Activated naive CD4-positive, alpha-beta T cell treated with anti-CD3 and anti-CD28 coated beads for 36 hours (primary cell): ENCODE measurements at regions not wholly inside any gene's neighbourhood (a gene's known extent, or its start where the extent isn't known, plus 50 kb on each side); places are given as distances from the start of the nearest gene placed in this dataset.

ENCODE experiments used
- CTCF ChIA-PET: fragments of 350-600 bp; sonication (Branson Sonifier 250); formaldehyde crosslinking; loops from one replicate; lab custom pipeline; 2021; ENCODE audit warnings: antibody characterized with exemption; lab: Charles Lee
- DNase-seq: peaks from one replicate; pipeline ENCODE4 v3.0.0-alpha.2; 2020
- H3K27ac Mint-ChIP-seq: one replicate; pipeline ENCODE4 v1.8.0; 2021; ENCODE audit warnings: mild to moderate bottlenecking, mixed read lengths
- H3K27me3 Mint-ChIP-seq: one replicate; pipeline ENCODE4 v1.8.0; 2021; ENCODE audit warnings: low read depth, mixed read lengths
- H3K36me3 Mint-ChIP-seq: one replicate; pipeline ENCODE4 v1.8.0; 2021; ENCODE audit warnings: low read depth, mixed read lengths
- H3K4me1 Mint-ChIP-seq: one replicate; pipeline ENCODE4 v1.8.0; 2021; ENCODE audit warnings: low read depth, mixed read lengths
- H3K4me3 Mint-ChIP-seq: one replicate; pipeline ENCODE4 v1.8.0; 2021; ENCODE audit warnings: mild to moderate bottlenecking, moderate library complexity, mixed read lengths
- H3K9me3 Mint-ChIP-seq: one replicate; pipeline ENCODE4 v1.8.0; 2021; ENCODE audit warnings: mixed read lengths
- intact Hi-C: fragments of 100-400 bp; cut with micrococcal nuclease; formaldehyde crosslinking; loops from one replicate; pipeline ENCODE4 v1.15.1; 2023

GRCh38 chr4:13054420-13054970, 429.6 kb downstream of the RAB28 start:
- Mint-ChIP-seq H3K4me1 (no peaks in the 10 kb centered on the region), H3K27me3 (no peaks in the 10 kb centered on the region), H3K9me3 (no peaks in the 10 kb centered on the region), H3K27ac (no peak overlapping the region), H3K4me3 (no peak overlapping the region), H3K36me3 (no peaks in the 10 kb centered on the region)
- DNase-seq, result no peak
- intact Hi-C loops, result no loop called here
- CTCF ChIA-PET, result no interaction called here

GRCh38 chr4:13047591-13047990, 436.5 kb downstream of the RAB28 start:
- no peak overlapping the region for H3K4me3 Mint-ChIP-seq
- H3K9me3 Mint-ChIP-seq, result peaks cover 5% of the 10 kb centered on the region
- no peak overlapping the region for H3K27ac Mint-ChIP-seq
- no peak for DNase-seq
- H3K27me3 Mint-ChIP-seq, result no peaks in the 10 kb centered on the region
- no peaks in the 10 kb centered on the region for H3K4me1 Mint-ChIP-seq
- H3K36me3 Mint-ChIP-seq, result peaks cover 2% of the 10 kb centered on the region
- CTCF ChIA-PET, result no interaction called here
- intact Hi-C loops, result no loop called here

GRCh38 chr4:13036841-13037240, 447.3 kb downstream of the RAB28 start:
- no peaks in the 10 kb centered on the region for H3K4me1 Mint-ChIP-seq
- intact Hi-C loops, result no loop called here
- H3K4me3 Mint-ChIP-seq, result no peak overlapping the region
- H3K9me3 Mint-ChIP-seq, result no peaks in the 10 kb centered on the region
- no peak for DNase-seq
- H3K27ac Mint-ChIP-seq, result no peak overlapping the region
- H3K27me3 Mint-ChIP-seq, result peaks cover 3% of the 10 kb centered on the region
- no peaks in the 10 kb centered on the region for H3K36me3 Mint-ChIP-seq
- CTCF ChIA-PET, result no interaction called here

GRCh38 chr4:13032936-13033335, 451.2 kb downstream of the RAB28 start:
- no peaks in the 10 kb centered on the region for H3K36me3 Mint-ChIP-seq
- H3K4me1 Mint-ChIP-seq, result no peaks in the 10 kb centered on the region
- no peak for DNase-seq
- no peak overlapping the region for H3K4me3 Mint-ChIP-seq
- CTCF ChIA-PET, result no interaction called here
- no peaks in the 10 kb centered on the region for H3K27me3 Mint-ChIP-seq
- no peaks in the 10 kb centered on the region for H3K9me3 Mint-ChIP-seq
- intact Hi-C loops, result no loop called here
- H3K27ac Mint-ChIP-seq, result no peak overlapping the region

- H3K36me3 Mint-ChIP-seq, result no peaks in the 10 kb centered on the region
- H3K27ac Mint-ChIP-seq, result no peak overlapping the region
- intact Hi-C loops, result no loop called here
- no peak overlapping the region for H3K4me3 Mint-ChIP-seq
- no peak for DNase-seq
- H3K4me1 Mint-ChIP-seq, result no peaks in the 10 kb centered on the region
- H3K27me3 Mint-ChIP-seq, result no peaks in the 10 kb centered on the region
- peaks cover 8% of the 10 kb centered on the region for H3K9me3 Mint-ChIP-seq
- CTCF ChIA-PET, result no interaction called here
These were observed 459.7 kb downstream of the RAB28 start for GRCh38 chr4:13024147-13025105.

GRCh38 chr4:13007802-13008470, 476.2 kb downstream of the RAB28 start:
- Mint-ChIP-seq H3K4me1 (no peaks in the 10 kb centered on the region), H3K27me3 (peaks cover 6% of the 10 kb centered on the region), H3K4me3 (no peak overlapping the region), H3K27ac (no peak overlapping the region), H3K9me3 (no peaks in the 10 kb centered on the region), H3K36me3 (no peaks in the 10 kb centered on the region)
- no peak for DNase-seq
- intact Hi-C loops, result no loop called here
- CTCF ChIA-PET, result no interaction called here

GRCh38 chr4:12993923-12994322, 490.2 kb downstream of the RAB28 start:
- Mint-ChIP-seq H3K27ac (no peak overlapping the region), H3K36me3 (no peaks in the 10 kb centered on the region), H3K4me1 (no peaks in the 10 kb centered on the region), H3K9me3 (peaks cover 11% of the 10 kb centered on the region), H3K4me3 (no peak overlapping the region), H3K27me3 (no peaks in the 10 kb centered on the region)
- CTCF ChIA-PET, result no interaction called here
- no peak for DNase-seq
- intact Hi-C loops, result no loop called here

- peaks cover 15% of the 10 kb centered on the region for H3K9me3 Mint-ChIP-seq
- H3K27me3 Mint-ChIP-seq, result no peaks in the 10 kb centered on the region
- CTCF ChIA-PET, result no interaction called here
- H3K36me3 Mint-ChIP-seq, result peaks cover 2% of the 10 kb centered on the region
- intact Hi-C loops, result no loop called here
- H3K4me1 Mint-ChIP-seq, result no peaks in the 10 kb centered on the region
- no peak overlapping the region for H3K4me3 Mint-ChIP-seq
- DNase-seq, result no peak
- no peak overlapping the region for H3K27ac Mint-ChIP-seq
These were observed 496.9 kb downstream of the RAB28 start for GRCh38 chr4:12987284-12987683.

- CTCF ChIA-PET, result no interaction called here
These were observed 504.3 kb downstream of the RAB28 start for GRCh38 chr4:12979797-12980196.

GRCh38 chr4:12978310-12978709, 505.8 kb downstream of the RAB28 start:
- intact Hi-C loops, result no loop called here
- H3K27ac Mint-ChIP-seq, result no peak overlapping the region

More at GRCh38 chr4:12979797-12980196, 504.3 kb downstream of the RAB28 start:
- Mint-ChIP-seq H3K9me3 (peaks cover 14% of the 10 kb centered on the region), H3K4me1 (no peaks in the 10 kb centered on the region), H3K27ac (no peak overlapping the region), H3K27me3 (no peaks in the 10 kb centered on the region), H3K4me3 (no peak overlapping the region), H3K36me3 (peaks cover 2% of the 10 kb centered on the region)
- intact Hi-C loops, result no loop called here
- DNase-seq, result no peak

GRCh38 chr4:12975511-12975910, 508.6 kb downstream of the RAB28 start:
- Mint-ChIP-seq H3K4me3 (no peak overlapping the region), H3K27me3 (no peaks in the 10 kb centered on the region), H3K4me1 (no peaks in the 10 kb centered on the region), H3K27ac (no peak overlapping the region), H3K9me3 (peaks cover 2% of the 10 kb centered on the region), H3K36me3 (no peaks in the 10 kb centered on the region)
- CTCF ChIA-PET, result no interaction called here
- no peak for DNase-seq
- intact Hi-C loops, result no loop called here

More at GRCh38 chr4:12978310-12978709, 505.8 kb downstream of the RAB28 start:
- no peak for DNase-seq
- no peaks in the 10 kb centered on the region for H3K36me3 Mint-ChIP-seq
- CTCF ChIA-PET, result no interaction called here
- H3K4me3 Mint-ChIP-seq, result no peak overlapping the region
- peaks cover 11% of the 10 kb centered on the region for H3K9me3 Mint-ChIP-seq
- no peaks in the 10 kb centered on the region for H3K27me3 Mint-ChIP-seq
- H3K4me1 Mint-ChIP-seq, result no peaks in the 10 kb centered on the region

- H3K4me1 Mint-ChIP-seq, result no peaks in the 10 kb centered on the region
- intact Hi-C loops, result no loop called here
- H3K27me3 Mint-ChIP-seq, result no peaks in the 10 kb centered on the region
- H3K4me3 Mint-ChIP-seq, result no peak overlapping the region
- CTCF ChIA-PET, result no interaction called here
- no peak for DNase-seq
- H3K36me3 Mint-ChIP-seq, result no peaks in the 10 kb centered on the region
- H3K9me3 Mint-ChIP-seq, result no peaks in the 10 kb centered on the region
- no peak overlapping the region for H3K27ac Mint-ChIP-seq
These were observed 510.6 kb downstream of the RAB28 start for GRCh38 chr4:12973522-12973921.
